NOMO-1 treated with DMSO at 0.1 percent for 48 hours (cell line): ENCODE measurements at regions not wholly inside any gene's neighbourhood (a gene's known extent, or its start where the extent isn't known, plus 50 kb on each side); places are given as distances from the start of the nearest gene placed in this dataset.
A peak's percentile ranks its signal among the peaks of the same experiment; 100 is the strongest.

Experiments used
- DNase-seq: peaks from one replicate; lab custom pipeline; 2025; ENCODE audit not compliant: unreplicated experiment; lab: John Stamatoyannopoulos, UW

- peak; percentile 89 for DNase-seq
These were observed 402.8 kb downstream of the TXNL1 start for GRCh38 chr18:56235481-56236013.

- peak; percentile 72 for DNase-seq
These were observed 403.3 kb downstream of the TXNL1 start for GRCh38 chr18:56235071-56235470.

GRCh38 chr18:56233595-56233994 is 404.8 kb downstream of the TXNL1 start:
- DNase-seq = no peak

GRCh38 chr18:56226025-56226424 is 412.4 kb downstream of the TXNL1 start:
- no peak for DNase-seq

GRCh38 chr18:56224669-56225561 is 413.5 kb downstream of the TXNL1 start:
- no peak for DNase-seq

GRCh38 chr18:56221195-56222065 is 417.0 kb downstream of the TXNL1 start:
- no peak for DNase-seq

- no peak for DNase-seq
These were observed 421.0 kb downstream of the TXNL1 start for GRCh38 chr18:56217406-56217805.

- no peak for DNase-seq
These were observed 423.7 kb downstream of the TXNL1 start for GRCh38 chr18:56214706-56215105.

- DNase-seq = no peak
These were observed 427.9 kb downstream of the TXNL1 start for GRCh38 chr18:56210520-56210919.

- no peak for DNase-seq
These were observed 430.4 kb downstream of the TXNL1 start for GRCh38 chr18:56207989-56208388.

GRCh38 chr18:56204052-56204451 is 434.3 kb downstream of the TXNL1 start:
- no peak for DNase-seq

- DNase-seq = no peak
These were observed 435.7 kb downstream of the TXNL1 start for GRCh38 chr18:56202678-56203077.

GRCh38 chr18:56200381-56200911 is 437.9 kb downstream of the TXNL1 start:
- DNase-seq = no peak

- no peak for DNase-seq
These were observed 438.6 kb downstream of the TXNL1 start for GRCh38 chr18:56199580-56200330.

- no peak for DNase-seq
These were observed 441.0 kb downstream of the TXNL1 start for GRCh38 chr18:56197241-56197859.

- DNase-seq = no peak
These were observed 441.7 kb downstream of the TXNL1 start for GRCh38 chr18:56196495-56197225.

GRCh38 chr18:56191334-56191733 is 447.1 kb downstream of the TXNL1 start:
- DNase-seq = no peak

- DNase-seq = no peak
These were observed 448.8 kb downstream of the TXNL1 start for GRCh38 chr18:56189615-56190014.

GRCh38 chr18:56188529-56189275 is 449.7 kb downstream of the TXNL1 start:
- no peak for DNase-seq
